ENCODE measurements at regions not wholly inside any gene's neighbourhood (a gene's known extent, or its start where the extent isn't known, plus 50 kb on each side); places are given as distances from the start of the nearest gene placed in this dataset.

DNA sequence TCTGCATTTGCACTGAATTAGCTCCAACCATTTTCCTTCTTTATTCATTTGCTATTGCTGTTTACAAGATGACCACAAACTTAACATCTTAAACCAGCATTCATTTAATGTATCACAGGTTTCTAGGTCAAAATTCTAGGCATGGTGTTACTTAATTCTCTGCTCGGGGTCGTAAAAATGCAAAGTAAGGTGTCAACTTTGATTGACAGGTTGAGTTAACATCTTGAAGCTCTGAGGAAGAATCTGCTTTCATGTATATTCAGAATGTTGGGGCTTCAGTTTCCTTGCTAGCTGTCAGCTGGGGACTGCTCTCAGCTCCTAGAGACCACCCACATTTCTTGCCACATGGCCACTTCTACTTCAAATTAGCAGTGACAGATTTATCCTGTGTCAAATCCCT, 348.7 kb upstream of the GRIN3A start:
- no peak for TF ChIP-seq POLR2A (IDR thresholded peaks at IDR 0.05)
- TF ChIP-seq, protein P1, sequence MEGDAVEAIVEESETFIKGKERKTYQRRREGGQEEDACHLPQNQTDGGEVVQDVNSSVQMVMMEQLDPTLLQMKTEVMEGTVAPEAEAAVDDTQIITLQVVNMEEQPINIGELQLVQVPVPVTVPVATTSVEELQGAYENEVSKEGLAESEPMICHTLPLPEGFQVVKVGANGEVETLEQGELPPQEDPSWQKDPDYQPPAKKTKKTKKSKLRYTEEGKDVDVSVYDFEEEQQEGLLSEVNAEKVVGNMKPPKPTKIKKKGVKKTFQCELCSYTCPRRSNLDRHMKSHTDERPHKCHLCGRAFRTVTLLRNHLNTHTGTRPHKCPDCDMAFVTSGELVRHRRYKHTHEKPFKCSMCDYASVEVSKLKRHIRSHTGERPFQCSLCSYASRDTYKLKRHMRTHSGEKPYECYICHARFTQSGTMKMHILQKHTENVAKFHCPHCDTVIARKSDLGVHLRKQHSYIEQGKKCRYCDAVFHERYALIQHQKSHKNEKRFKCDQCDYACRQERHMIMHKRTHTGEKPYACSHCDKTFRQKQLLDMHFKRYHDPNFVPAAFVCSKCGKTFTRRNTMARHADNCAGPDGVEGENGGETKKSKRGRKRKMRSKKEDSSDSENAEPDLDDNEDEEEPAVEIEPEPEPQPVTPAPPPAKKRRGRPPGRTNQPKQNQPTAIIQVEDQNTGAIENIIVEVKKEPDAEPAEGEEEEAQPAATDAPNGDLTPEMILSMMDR (IDR thresholded peaks at IDR 0.05 in 4 of 5, conservative IDR thresholded peaks at IDR 0.05 in 1 of 5): no peak
